Hepatocyte (in vitro differentiated cells): ENCODE measurements at regions not wholly inside any gene's neighbourhood (a gene's known extent, or its start where the extent isn't known, plus 50 kb on each side); places are given as distances from the start of the nearest gene placed in this dataset.

Experiments
- CTCF ChIP-seq: fragments of 200-600 bp; sonication (generic); IDR thresholded peaks from 2 replicates; pipeline ENCODE4 v1.5.1; 2016; ENCODE audit warnings: antibody characterized with exemption, mild to moderate bottlenecking; ENCODE audit not compliant: poor library complexity
- EZH2 ChIP-seq: fragments of 200-600 bp; sonication (generic); IDR thresholded peaks from 2 replicates; pipeline ENCODE4 v1.6.1; 2016; ENCODE audit warnings: antibody characterized with exemption, mild to moderate bottlenecking, borderline replicate concordance
- EZH2phosphoT487 ChIP-seq: fragments of 200-600 bp; sonication (generic); IDR thresholded peaks from one replicate; pipeline ENCODE4 v1.6.1; 2018; ENCODE audit warnings: antibody characterized with exemption, mild to moderate bottlenecking, low read depth, moderate library complexity; ENCODE audit not compliant: unreplicated experiment, severe bottlenecking

- no peak for TF ChIP-seq CTCF
- TF ChIP-seq EZH2phosphoT487 = no peak
- no peak for TF ChIP-seq EZH2
These were observed 390.2 kb downstream of the TLR4 start for GRCh38 chr9:118094387-118094786.
